HL-60 (cell line): ENCODE measurements at regions not wholly inside any gene's neighbourhood (a gene's known extent, or its start where the extent isn't known, plus 50 kb on each side); places are given as distances from the start of the nearest gene placed in this dataset.

Source experiments
- GABPA ChIP-seq: IDR thresholded peaks from 2 replicates; pipeline ENCODE4 v1.6.1; 2012; ENCODE audit warnings: low read depth
- POLR2AphosphoS5 ChIP-seq: IDR thresholded peaks from 2 replicates; pipeline ENCODE4 v1.6.1; 2012; ENCODE audit warnings: low read depth
- SPI1 ChIP-seq: IDR thresholded peaks from 2 replicates; pipeline ENCODE4 v1.6.1; 2012; ENCODE audit warnings: low read depth, mild to moderate bottlenecking, borderline replicate concordance
- TF ChIP-seq, protein P1 (sequence below): IDR thresholded peaks from one replicate; pipeline ENCODE4 v1.5.1; 2011; ENCODE audit warnings: low read length, control low read depth, inconsistent platforms; ENCODE audit not compliant: insufficient read depth
- TF ChIP-seq, protein P2 (sequence below): IDR thresholded peaks from 2 replicates; pipeline ENCODE4 v1.6.1; 2012; ENCODE audit warnings: low read depth; ENCODE audit not compliant: insufficient replicate concordance

DNA sequence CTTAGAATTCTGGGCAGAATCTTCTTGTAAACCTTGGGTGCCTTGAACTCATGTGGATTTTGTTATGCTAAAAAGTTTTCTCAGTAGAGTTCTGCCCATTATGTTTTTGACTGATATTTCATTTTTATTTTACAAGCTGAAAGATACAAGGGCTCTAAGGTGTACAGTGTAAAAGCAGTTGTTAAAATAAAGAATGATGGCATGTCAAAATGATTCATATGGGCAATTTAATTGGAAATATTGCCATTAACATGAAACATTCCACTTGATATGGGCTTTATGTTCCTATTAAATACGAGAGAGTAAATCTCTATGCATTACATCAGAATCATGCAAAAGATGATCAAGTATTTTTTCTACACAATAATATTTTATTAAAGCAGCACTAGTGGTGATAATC lies 295.1 kb upstream of the ATP2B1 start:
- TF ChIP-seq, protein P1, sequence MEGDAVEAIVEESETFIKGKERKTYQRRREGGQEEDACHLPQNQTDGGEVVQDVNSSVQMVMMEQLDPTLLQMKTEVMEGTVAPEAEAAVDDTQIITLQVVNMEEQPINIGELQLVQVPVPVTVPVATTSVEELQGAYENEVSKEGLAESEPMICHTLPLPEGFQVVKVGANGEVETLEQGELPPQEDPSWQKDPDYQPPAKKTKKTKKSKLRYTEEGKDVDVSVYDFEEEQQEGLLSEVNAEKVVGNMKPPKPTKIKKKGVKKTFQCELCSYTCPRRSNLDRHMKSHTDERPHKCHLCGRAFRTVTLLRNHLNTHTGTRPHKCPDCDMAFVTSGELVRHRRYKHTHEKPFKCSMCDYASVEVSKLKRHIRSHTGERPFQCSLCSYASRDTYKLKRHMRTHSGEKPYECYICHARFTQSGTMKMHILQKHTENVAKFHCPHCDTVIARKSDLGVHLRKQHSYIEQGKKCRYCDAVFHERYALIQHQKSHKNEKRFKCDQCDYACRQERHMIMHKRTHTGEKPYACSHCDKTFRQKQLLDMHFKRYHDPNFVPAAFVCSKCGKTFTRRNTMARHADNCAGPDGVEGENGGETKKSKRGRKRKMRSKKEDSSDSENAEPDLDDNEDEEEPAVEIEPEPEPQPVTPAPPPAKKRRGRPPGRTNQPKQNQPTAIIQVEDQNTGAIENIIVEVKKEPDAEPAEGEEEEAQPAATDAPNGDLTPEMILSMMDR = no peak
- TF ChIP-seq POLR2AphosphoS5 (no peak), SPI1 (no peak), GABPA (no peak)
- TF ChIP-seq, protein P2, sequence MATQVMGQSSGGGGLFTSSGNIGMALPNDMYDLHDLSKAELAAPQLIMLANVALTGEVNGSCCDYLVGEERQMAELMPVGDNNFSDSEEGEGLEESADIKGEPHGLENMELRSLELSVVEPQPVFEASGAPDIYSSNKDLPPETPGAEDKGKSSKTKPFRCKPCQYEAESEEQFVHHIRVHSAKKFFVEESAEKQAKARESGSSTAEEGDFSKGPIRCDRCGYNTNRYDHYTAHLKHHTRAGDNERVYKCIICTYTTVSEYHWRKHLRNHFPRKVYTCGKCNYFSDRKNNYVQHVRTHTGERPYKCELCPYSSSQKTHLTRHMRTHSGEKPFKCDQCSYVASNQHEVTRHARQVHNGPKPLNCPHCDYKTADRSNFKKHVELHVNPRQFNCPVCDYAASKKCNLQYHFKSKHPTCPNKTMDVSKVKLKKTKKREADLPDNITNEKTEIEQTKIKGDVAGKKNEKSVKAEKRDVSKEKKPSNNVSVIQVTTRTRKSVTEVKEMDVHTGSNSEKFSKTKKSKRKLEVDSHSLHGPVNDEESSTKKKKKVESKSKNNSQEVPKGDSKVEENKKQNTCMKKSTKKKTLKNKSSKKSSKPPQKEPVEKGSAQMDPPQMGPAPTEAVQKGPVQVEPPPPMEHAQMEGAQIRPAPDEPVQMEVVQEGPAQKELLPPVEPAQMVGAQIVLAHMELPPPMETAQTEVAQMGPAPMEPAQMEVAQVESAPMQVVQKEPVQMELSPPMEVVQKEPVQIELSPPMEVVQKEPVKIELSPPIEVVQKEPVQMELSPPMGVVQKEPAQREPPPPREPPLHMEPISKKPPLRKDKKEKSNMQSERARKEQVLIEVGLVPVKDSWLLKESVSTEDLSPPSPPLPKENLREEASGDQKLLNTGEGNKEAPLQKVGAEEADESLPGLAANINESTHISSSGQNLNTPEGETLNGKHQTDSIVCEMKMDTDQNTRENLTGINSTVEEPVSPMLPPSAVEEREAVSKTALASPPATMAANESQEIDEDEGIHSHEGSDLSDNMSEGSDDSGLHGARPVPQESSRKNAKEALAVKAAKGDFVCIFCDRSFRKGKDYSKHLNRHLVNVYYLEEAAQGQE = no peak
